ENCODE measurements at regions not wholly inside any gene's neighbourhood (a gene's known extent, or its start where the extent isn't known, plus 50 kb on each side); places are given as distances from the start of the nearest gene placed in this dataset.

DNA sequence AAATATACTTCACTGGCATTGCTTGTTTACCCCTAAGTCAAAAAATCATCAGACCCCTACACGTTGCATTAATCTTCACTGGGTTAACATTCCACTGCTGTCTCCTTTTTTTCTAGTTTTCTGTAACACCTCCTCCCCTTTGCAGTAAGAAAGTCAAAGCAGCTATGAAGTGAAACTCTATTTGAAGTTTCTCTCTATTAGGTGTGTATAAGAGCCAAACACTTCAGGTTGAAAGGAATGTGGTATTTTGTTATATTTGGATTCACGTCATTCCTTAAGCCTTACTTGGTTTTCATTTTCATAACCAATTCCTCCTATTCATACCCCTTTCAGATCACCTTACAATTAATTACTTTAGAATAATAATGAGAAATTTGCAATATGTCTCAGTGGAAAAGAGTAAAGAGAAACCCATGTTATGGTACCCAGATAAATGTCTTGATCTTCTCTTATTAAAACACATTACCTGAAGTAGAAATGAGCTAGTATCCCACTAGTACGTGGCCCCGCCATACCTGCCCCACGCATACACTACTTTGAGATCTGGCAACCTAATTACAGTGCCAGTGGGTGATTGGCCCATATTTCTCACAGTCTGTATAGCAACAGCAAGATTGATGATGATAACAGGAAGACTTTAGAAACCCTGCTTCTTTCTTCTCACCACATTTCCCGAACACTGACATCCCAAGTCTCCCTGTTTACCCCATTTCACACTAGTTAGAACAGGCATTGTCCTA lies 236.4 kb upstream of the RGS6 start:
- TF ChIP-seq EZH2 (IDR thresholded peaks at IDR 0.05; ENCODE audit: low read length, unreplicated experiment), result no peak
- TF ChIP-seq, protein P1, sequence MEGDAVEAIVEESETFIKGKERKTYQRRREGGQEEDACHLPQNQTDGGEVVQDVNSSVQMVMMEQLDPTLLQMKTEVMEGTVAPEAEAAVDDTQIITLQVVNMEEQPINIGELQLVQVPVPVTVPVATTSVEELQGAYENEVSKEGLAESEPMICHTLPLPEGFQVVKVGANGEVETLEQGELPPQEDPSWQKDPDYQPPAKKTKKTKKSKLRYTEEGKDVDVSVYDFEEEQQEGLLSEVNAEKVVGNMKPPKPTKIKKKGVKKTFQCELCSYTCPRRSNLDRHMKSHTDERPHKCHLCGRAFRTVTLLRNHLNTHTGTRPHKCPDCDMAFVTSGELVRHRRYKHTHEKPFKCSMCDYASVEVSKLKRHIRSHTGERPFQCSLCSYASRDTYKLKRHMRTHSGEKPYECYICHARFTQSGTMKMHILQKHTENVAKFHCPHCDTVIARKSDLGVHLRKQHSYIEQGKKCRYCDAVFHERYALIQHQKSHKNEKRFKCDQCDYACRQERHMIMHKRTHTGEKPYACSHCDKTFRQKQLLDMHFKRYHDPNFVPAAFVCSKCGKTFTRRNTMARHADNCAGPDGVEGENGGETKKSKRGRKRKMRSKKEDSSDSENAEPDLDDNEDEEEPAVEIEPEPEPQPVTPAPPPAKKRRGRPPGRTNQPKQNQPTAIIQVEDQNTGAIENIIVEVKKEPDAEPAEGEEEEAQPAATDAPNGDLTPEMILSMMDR (conservative IDR thresholded peaks at IDR 0.05; ENCODE audit: low read depth, low read length), result no peak
